ENCODE measurements at regions not wholly inside any gene's neighbourhood (a gene's known extent, or its start where the extent isn't known, plus 50 kb on each side); places are given as distances from the start of the nearest gene placed in this dataset.

DNA sequence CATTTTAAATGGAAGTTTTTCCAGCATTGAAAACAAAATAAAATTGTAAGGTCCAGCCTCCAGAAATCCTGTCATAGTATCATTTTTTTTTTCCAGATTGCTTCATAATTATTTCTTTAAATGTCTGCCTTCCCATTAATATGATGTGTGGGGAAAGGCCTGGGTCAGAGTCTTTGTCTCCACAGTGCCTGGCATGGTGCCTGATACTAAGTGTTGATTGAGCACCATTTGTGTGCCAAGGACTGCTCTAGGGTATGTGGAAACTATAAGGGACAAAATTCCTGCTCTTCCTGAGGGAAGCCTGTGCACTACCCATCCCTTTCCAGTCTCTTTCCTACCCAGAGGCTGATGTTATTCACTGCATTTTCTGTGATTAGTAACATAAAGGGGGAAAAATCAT lies 53.1 kb upstream of the BEND4 start:
- H3K27ac Mint-ChIP-seq (ENCODE audit: unreplicated experiment): no peak overlapping the region
- TF ChIP-seq, protein P1, sequence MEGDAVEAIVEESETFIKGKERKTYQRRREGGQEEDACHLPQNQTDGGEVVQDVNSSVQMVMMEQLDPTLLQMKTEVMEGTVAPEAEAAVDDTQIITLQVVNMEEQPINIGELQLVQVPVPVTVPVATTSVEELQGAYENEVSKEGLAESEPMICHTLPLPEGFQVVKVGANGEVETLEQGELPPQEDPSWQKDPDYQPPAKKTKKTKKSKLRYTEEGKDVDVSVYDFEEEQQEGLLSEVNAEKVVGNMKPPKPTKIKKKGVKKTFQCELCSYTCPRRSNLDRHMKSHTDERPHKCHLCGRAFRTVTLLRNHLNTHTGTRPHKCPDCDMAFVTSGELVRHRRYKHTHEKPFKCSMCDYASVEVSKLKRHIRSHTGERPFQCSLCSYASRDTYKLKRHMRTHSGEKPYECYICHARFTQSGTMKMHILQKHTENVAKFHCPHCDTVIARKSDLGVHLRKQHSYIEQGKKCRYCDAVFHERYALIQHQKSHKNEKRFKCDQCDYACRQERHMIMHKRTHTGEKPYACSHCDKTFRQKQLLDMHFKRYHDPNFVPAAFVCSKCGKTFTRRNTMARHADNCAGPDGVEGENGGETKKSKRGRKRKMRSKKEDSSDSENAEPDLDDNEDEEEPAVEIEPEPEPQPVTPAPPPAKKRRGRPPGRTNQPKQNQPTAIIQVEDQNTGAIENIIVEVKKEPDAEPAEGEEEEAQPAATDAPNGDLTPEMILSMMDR (IDR thresholded peaks at IDR 0.05; ENCODE audit: unreplicated experiment): no peak
- no peak overlapping the region for H3K4me3 Mint-ChIP-seq (ENCODE audit: low read depth, unreplicated experiment)
- BruUV-seq (replicated peaks): no TSS peak
- H3K9me3 Mint-ChIP-seq (ENCODE audit: low read depth, unreplicated experiment): no peaks in the 10 kb centered on the region
- H3K36me3 Mint-ChIP-seq (ENCODE audit: insufficient read depth, unreplicated experiment): no peaks in the 10 kb centered on the region
- no peaks in the 10 kb centered on the region for H3K27me3 Mint-ChIP-seq (ENCODE audit: unreplicated experiment)
- DNase-seq: no peak
- intact Hi-C loops (cut with micrococcal nuclease; ENCODE audit: unreplicated experiment): no loop called here
- CTCF ChIA-PET: no interaction called here
- no peaks in the 10 kb centered on the region for H3K4me1 Mint-ChIP-seq (ENCODE audit: low read depth, unreplicated experiment)

DNA sequence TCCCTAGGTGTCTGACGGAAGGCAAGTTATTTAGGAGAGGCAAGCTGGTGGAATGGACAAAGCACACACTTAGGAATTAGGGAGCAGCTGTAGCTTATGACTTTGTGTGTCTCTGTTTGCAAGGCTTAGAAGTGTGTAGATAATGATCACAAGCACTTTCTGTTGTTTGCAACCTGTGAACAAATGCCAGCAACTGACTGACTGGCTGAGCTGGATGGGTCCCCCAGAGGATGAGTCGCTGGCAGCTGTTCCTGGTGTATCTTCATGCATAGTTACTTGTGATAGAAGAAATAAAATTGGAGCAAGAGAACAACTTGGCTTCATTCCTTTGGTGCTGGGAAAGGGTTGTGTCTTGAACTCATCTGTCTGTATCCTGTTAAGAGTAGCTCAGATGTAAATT lies 64.2 kb upstream of the BEND4 start:
- intact Hi-C loops (cut with micrococcal nuclease; ENCODE audit: unreplicated experiment): no loop called here
- H3K4me3 Mint-ChIP-seq (ENCODE audit: low read depth, unreplicated experiment): no peak overlapping the region

DNA sequence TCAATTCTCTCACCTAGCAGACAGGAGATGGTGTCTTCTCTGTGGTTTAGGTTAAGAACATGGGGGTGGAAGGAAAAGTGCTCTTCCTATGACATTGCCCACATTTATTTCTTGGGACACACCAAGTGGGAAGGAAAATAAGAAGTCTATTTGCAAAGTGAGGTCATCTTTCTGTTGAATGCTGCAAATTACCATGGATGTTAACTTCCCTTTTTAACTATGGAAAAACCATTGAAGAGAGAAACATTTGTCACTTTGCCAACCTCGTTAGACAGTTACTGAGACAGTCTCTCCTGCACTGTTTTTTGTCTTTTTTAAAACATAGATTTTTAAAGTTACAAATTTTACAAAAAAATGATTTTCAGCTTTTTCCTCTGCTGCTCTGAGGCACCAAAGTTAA lies 72.8 kb upstream of the BEND4 start:
- Mint-ChIP-seq H3K4me3 (ENCODE audit: low read depth, unreplicated experiment) (no peak overlapping the region), H3K27ac (ENCODE audit: unreplicated experiment) (no peak overlapping the region), H3K9me3 (ENCODE audit: low read depth, unreplicated experiment) (peaks cover 3% of the 10 kb centered on the region), H3K27me3 (ENCODE audit: unreplicated experiment) (peaks cover 21% of the 10 kb centered on the region), H3K4me1 (ENCODE audit: low read depth, unreplicated experiment) (no peaks in the 10 kb centered on the region), H3K36me3 (ENCODE audit: insufficient read depth, unreplicated experiment) (no peaks in the 10 kb centered on the region)
- intact Hi-C loops (cut with micrococcal nuclease; ENCODE audit: unreplicated experiment): no loop called here
- DNase-seq: no peak
- CTCF ChIA-PET: no interaction called here
- no TSS peak for BruUV-seq (replicated peaks)
- TF ChIP-seq, protein P1 (IDR thresholded peaks at IDR 0.05; ENCODE audit: unreplicated experiment): no peak

More for the DNA sequence above, 64.2 kb upstream of the BEND4 start:
- TF ChIP-seq, protein P1 (IDR thresholded peaks at IDR 0.05; ENCODE audit: unreplicated experiment): no peak
- no TSS peak for BruUV-seq (replicated peaks)
- Mint-ChIP-seq H3K4me1 (ENCODE audit: low read depth, unreplicated experiment) (no peaks in the 10 kb centered on the region), H3K9me3 (ENCODE audit: low read depth, unreplicated experiment) (no peaks in the 10 kb centered on the region), H3K27ac (ENCODE audit: unreplicated experiment) (no peak overlapping the region), H3K27me3 (ENCODE audit: unreplicated experiment) (peaks cover 16% of the 10 kb centered on the region), H3K36me3 (ENCODE audit: insufficient read depth, unreplicated experiment) (no peaks in the 10 kb centered on the region)
- no peak for DNase-seq
- CTCF ChIA-PET: no interaction called here

DNA sequence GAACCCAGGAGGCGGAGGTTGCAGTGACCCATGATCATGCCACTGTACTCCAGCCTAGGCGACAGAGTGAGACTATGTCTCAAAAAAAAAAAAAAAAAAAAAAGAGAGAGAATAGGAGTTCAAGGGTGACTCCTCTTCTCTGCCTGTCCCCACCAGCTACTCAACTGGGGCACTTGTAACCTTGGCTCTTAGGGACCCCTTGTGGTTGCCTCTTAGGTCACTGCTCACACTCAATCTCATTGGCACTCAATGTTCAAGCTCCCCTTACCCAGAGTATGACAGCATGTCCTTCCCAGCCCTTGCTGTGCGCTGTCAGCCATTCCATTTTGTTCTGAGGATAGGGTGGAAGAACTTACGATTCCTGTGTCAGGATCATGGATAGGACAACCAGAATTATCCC lies 82.4 kb upstream of the BEND4 start:
- Mint-ChIP-seq H3K4me1 (ENCODE audit: low read depth, unreplicated experiment) (no peaks in the 10 kb centered on the region), H3K27ac (ENCODE audit: unreplicated experiment) (no peak overlapping the region)

More for the DNA sequence above, 82.4 kb upstream of the BEND4 start:
- H3K36me3 Mint-ChIP-seq (ENCODE audit: insufficient read depth, unreplicated experiment): no peaks in the 10 kb centered on the region
- intact Hi-C loops (cut with micrococcal nuclease; ENCODE audit: unreplicated experiment): no loop called here
- TF ChIP-seq, protein P1 (IDR thresholded peaks at IDR 0.05; ENCODE audit: unreplicated experiment): no peak
- H3K9me3 Mint-ChIP-seq (ENCODE audit: low read depth, unreplicated experiment): no peaks in the 10 kb centered on the region
- no peak overlapping the region for H3K4me3 Mint-ChIP-seq (ENCODE audit: low read depth, unreplicated experiment)
- CTCF ChIA-PET: no interaction called here
- H3K27me3 Mint-ChIP-seq (ENCODE audit: unreplicated experiment): peaks cover under 1% of the 10 kb centered on the region
- BruUV-seq (replicated peaks): no TSS peak
- DNase-seq: no peak
